B cell (primary cell): ENCODE measurements at regions not wholly inside any gene's neighbourhood (a gene's known extent, or its start where the extent isn't known, plus 50 kb on each side); places are given as distances from the start of the nearest gene placed in this dataset.

Source experiments
- ATAC-seq: fragments of 200-7000 bp; cut with Tn5 transposase; one replicate; pipeline ENCODE4 v1.10.0; 2021; ENCODE audit warnings: low read depth, mild to moderate bottlenecking, moderate number of reproducible peaks, moderate library complexity
- CTCF ChIA-PET: fragments of 350-600 bp; sonication (Branson Sonifier 250); formaldehyde crosslinking; loops from one replicate; lab custom pipeline; 2021; ENCODE audit warnings: antibody characterized with exemption, inconsistent platforms; lab: Charles Lee
- POLR2A ChIA-PET: fragments of 350-600 bp; sonication (Branson Sonifier 250); formaldehyde crosslinking; loops from one replicate; lab custom pipeline; 2021; ENCODE audit warnings: antibody characterized with exemption; lab: Charles Lee
- DNase-seq: peaks from one replicate; pipeline ENCODE4 v3.0.0; 2013
- H2AFZ ChIP-seq: 2 replicates; pipeline ENCODE4 v1.6.1; 2012; ENCODE audit warnings: mild to moderate bottlenecking, low read depth, low read length; ENCODE audit not compliant: insufficient read depth, poor library complexity, severe bottlenecking
- H3K27ac ChIP-seq, 2 donors: 1 replicate in 1 of 2; 2 replicates in 1 of 2; pipeline ENCODE4 v1.5.1; 2012 to 2013; ENCODE audit warnings: low read length in 2 of 2, mild to moderate bottlenecking in 2 of 2, moderate library complexity in 1 of 2
- H3K27me3 ChIP-seq, 4 experiments: fragments of 200-600 bp in 1 of 4; sonication (generic) in 1 of 4; replicated peaks in 1 of 4; 1 replicate in 2 of 4; 2 replicates in 2 of 4; pipeline versions ENCODE4 v1.6.1 to v1.7.0; 2013 to 2016; ENCODE audit warnings: low read length in 3 of 4, mild to moderate bottlenecking in 2 of 4, mixed read lengths in 1 of 4, moderate library complexity in 1 of 4; ENCODE audit not compliant: insufficient read depth in 4 of 4, control insufficient read depth in 3 of 4; ENCODE audit errors: control extremely low read depth in 1 of 4
- H3K36me3 ChIP-seq, 2 experiments: replicated peaks in 1 of 2; 1 replicate in 1 of 2; 2 replicates in 1 of 2; pipeline versions ENCODE4 v1.6.1 to v1.7.1; 2013; ENCODE audit warnings: low read length in 1 of 2; ENCODE audit not compliant: insufficient read depth in 2 of 2, control insufficient read depth in 1 of 2; ENCODE audit errors: control extremely low read depth in 1 of 2, extremely low read depth in 1 of 2
- H3K4me1 ChIP-seq, 2 donors: fragments of 200-600 bp in 1 of 2; sonication (generic) in 1 of 2; 1 replicate in 1 of 2; 2 replicates in 1 of 2; pipeline versions ENCODE4 v1.5.1 to v1.6.1; 2013 to 2017; ENCODE audit warnings: low read length in 2 of 2; ENCODE audit not compliant: control insufficient read depth in 2 of 2, insufficient read depth in 2 of 2
- H3K4me2 ChIP-seq: replicated peaks from 2 replicates; pipeline ENCODE3; 2012; ENCODE audit warnings: mild to moderate bottlenecking, low read depth, low read length; ENCODE audit not compliant: poor library complexity, severe bottlenecking
- H3K4me3 ChIP-seq, 5 experiments: fragments of 200-600 bp in 1 of 5; sonication (generic) in 1 of 5; 1 replicate in 3 of 5; 2 replicates in 2 of 5; pipeline versions ENCODE4 v1.5.1 to v1.7.0; 2011 to 2016; ENCODE audit warnings: low read length in 4 of 5, mild to moderate bottlenecking in 4 of 5, low read depth in 2 of 5, control low read depth in 1 of 5, moderate library complexity in 1 of 5; ENCODE audit not compliant: insufficient read depth in 1 of 5; ENCODE audit errors: control extremely low read depth in 1 of 5, extremely low read depth in 1 of 5
- H3K79me2 ChIP-seq: fragments of 200-600 bp; sonication (generic); one replicate; pipeline ENCODE4 v1.6.0; 2016; ENCODE audit warnings: low read length; ENCODE audit not compliant: control insufficient read depth, insufficient read depth
- H3K9ac ChIP-seq: fragments of 200-600 bp; sonication (generic); 2 replicates; pipeline ENCODE4 v1.6.1; 2017; ENCODE audit warnings: mild to moderate bottlenecking, low read length, moderate library complexity
- H3K9me3 ChIP-seq, 3 donors: one replicate each; pipeline versions ENCODE4 v1.6.1 to v1.7.1; 2013; ENCODE audit warnings: low read length in 2 of 3; ENCODE audit not compliant: control insufficient read depth in 2 of 3, insufficient read depth in 1 of 3; ENCODE audit errors: control extremely low read depth in 1 of 3
- H4K20me1 ChIP-seq: 2 replicates; pipeline ENCODE4 v1.6.0; 2012; ENCODE audit warnings: mild to moderate bottlenecking, low read length; ENCODE audit not compliant: insufficient read depth, control insufficient read depth, poor library complexity, severe bottlenecking
- H3K27ac Mint-ChIP-seq: one replicate; pipeline ENCODE4 v1.8.0; 2021; ENCODE audit warnings: mixed read lengths
- H3K27me3 Mint-ChIP-seq: one replicate; pipeline ENCODE4 v1.8.0; 2021; ENCODE audit warnings: mixed read lengths
- H3K4me1 Mint-ChIP-seq: one replicate; pipeline ENCODE4 v1.8.0; 2021; ENCODE audit warnings: mixed read lengths
- H3K4me3 Mint-ChIP-seq: one replicate; pipeline ENCODE4 v1.8.0; 2021; ENCODE audit warnings: mixed read lengths
- H3K9me3 Mint-ChIP-seq: one replicate; pipeline ENCODE4 v1.8.0; 2022; ENCODE audit warnings: mixed read lengths; ENCODE audit not compliant: insufficient read depth
- CTCF ChIP-seq: fragments of 200-600 bp; IDR thresholded peaks from one replicate; pipeline ENCODE4 v1.8.0; 2022; ENCODE audit warnings: antibody characterized with exemption, mild to moderate bottlenecking
- EZH2 ChIP-seq: IDR thresholded peaks from 2 replicates; pipeline ENCODE4 v1.6.1; 2012; ENCODE audit warnings: borderline replicate concordance, low read depth, mild to moderate bottlenecking, moderate library complexity, low read length; ENCODE audit not compliant: insufficient read depth, poor library complexity, severe bottlenecking
- WGBS: methylation state at CpG from one replicate; pipeline ENCODE4 v1.1.5; 2013; ENCODE audit warnings: missing lambda C conversion rate; ENCODE audit not compliant: insufficient coverage; 5-methylcytosine and 5-hydroxymethylcytosine counted together
- intact Hi-C: fragments of 100-400 bp; cut with micrococcal nuclease; formaldehyde crosslinking; loops from one replicate; pipeline ENCODE4 v1.10.0; 2022

- no peak overlapping the region for H2AFZ ChIP-seq
- ChIA-PET POLR2A (no interaction called here), CTCF (no interaction called here)
- no peaks in the 10 kb centered on the region for H3K9me3 Mint-ChIP-seq
- no peaks in the 10 kb centered on the region for H3K27me3 ChIP-seq
- no peaks in the 10 kb centered on the region for H4K20me1 ChIP-seq
- H3K27ac ChIP-seq, result no peak overlapping the region
- no peaks in the 10 kb centered on the region for H3K36me3 ChIP-seq
- no peaks in the 10 kb centered on the region for H3K27me3 Mint-ChIP-seq
- H3K4me3 ChIP-seq, result no peak overlapping the region
- H3K4me1 Mint-ChIP-seq, result no peaks in the 10 kb centered on the region
- no peak overlapping the region for H3K27ac Mint-ChIP-seq
- WGBS, result 100% methylated on average over 2 of the region's 5 CpGs
- no peaks in the 10 kb centered on the region for H3K9me3 ChIP-seq
- DNase-seq (no peak), ATAC-seq (no peak)
- H3K79me2 ChIP-seq, result no peaks in the 10 kb centered on the region
- H3K4me2 ChIP-seq, result no peak overlapping the region
- intact Hi-C loops, result no loop called here
- no peak overlapping the region for H3K4me3 Mint-ChIP-seq
- H3K4me1 ChIP-seq, result no peaks in the 10 kb centered on the region
- TF ChIP-seq EZH2 (no peak), CTCF (no peak)
- H3K9ac ChIP-seq, result no peak overlapping the region
These were observed 94.8 kb downstream of the PTCHD4 start for GRCh38 chr6:48016020-48016755.

GRCh38 chr6:47992809-47993208 is 118.2 kb downstream of the PTCHD4 start:
- ATAC-seq, result no peak
- POLR2A ChIA-PET, result no interaction called here
- CTCF ChIA-PET, result no interaction called here

More at GRCh38 chr6:47992809-47993208, 118.2 kb downstream of the PTCHD4 start:
- H3K27me3 Mint-ChIP-seq, result no peaks in the 10 kb centered on the region
- Histone ChIP-seq H2AFZ (no peak overlapping the region), H3K27ac (no peak overlapping the region), H3K27me3 (no peaks in the 10 kb centered on the region), H3K4me1 (no peaks in the 10 kb centered on the region), H3K4me2 (no peak overlapping the region), H3K36me3 (no peaks in the 10 kb centered on the region), H3K4me3 (no peak overlapping the region), H3K9ac (no peak overlapping the region), H4K20me1 (no peaks in the 10 kb centered on the region), H3K9me3 (peaks cover 0 to 10% (median 0%) of the 10 kb centered on the region in 3 donors), H3K79me2 (no peaks in the 10 kb centered on the region)
- TF ChIP-seq CTCF, result no peak
- TF ChIP-seq EZH2, result no peak
- no peaks in the 10 kb centered on the region for H3K4me1 Mint-ChIP-seq
- WGBS, result no CpG with 5 or more reads among the region's 3 CpGs
- H3K4me3 Mint-ChIP-seq, result no peak overlapping the region
- no peak for DNase-seq
- H3K27ac Mint-ChIP-seq, result no peak overlapping the region
- intact Hi-C loops, result no loop called here
- H3K9me3 Mint-ChIP-seq, result no peaks in the 10 kb centered on the region
